Mesenchymal stem cell (in vitro differentiated cells and primary cell): ENCODE measurements at regions not wholly inside any gene's neighbourhood (a gene's known extent, or its start where the extent isn't known, plus 50 kb on each side); places are given as distances from the start of the nearest gene placed in this dataset.

Source experiments
- DNase-seq: peaks from one replicate; pipeline ENCODE4 v3.0.0-alpha.2; 2013
- H2AFZ ChIP-seq: one replicate; pipeline ENCODE4 v1.6.1; 2013; ENCODE audit warnings: low read depth, mild to moderate bottlenecking, control low read depth, inconsistent platforms, low read length, moderate library complexity
- H2AK5ac ChIP-seq: 2 replicates; pipeline ENCODE4 v1.6.1; 2013; ENCODE audit warnings: low read length, moderate library complexity, mild to moderate bottlenecking, inconsistent platforms; ENCODE audit not compliant: severe bottlenecking
- H2BK120ac ChIP-seq: one replicate; pipeline ENCODE4 v1.6.1; 2013; ENCODE audit warnings: low read depth, mild to moderate bottlenecking, inconsistent platforms, low read length, moderate library complexity
- H2BK12ac ChIP-seq, 2 experiments: one replicate each; pipeline ENCODE4 v1.6.1; 2013; ENCODE audit warnings: inconsistent platforms in 2 of 2, low read length in 2 of 2, mild to moderate bottlenecking in 2 of 2, moderate library complexity in 2 of 2, control low read depth in 1 of 2
- H2BK15ac ChIP-seq: one replicate; pipeline ENCODE4 v1.6.1; 2013; ENCODE audit warnings: mild to moderate bottlenecking, low read depth, inconsistent platforms; ENCODE audit not compliant: poor library complexity, severe bottlenecking
- H2BK5ac ChIP-seq: 2 replicates; pipeline ENCODE4 v1.6.1; 2013; ENCODE audit warnings: low read depth, mild to moderate bottlenecking, low read length, control low read depth, inconsistent platforms; ENCODE audit not compliant: poor library complexity, severe bottlenecking
- H3K14ac ChIP-seq, 2 experiments: one replicate each; pipeline ENCODE4 v1.6.1; 2013; ENCODE audit warnings: inconsistent platforms in 2 of 2, low read length in 2 of 2, control low read depth in 1 of 2, mild to moderate bottlenecking in 1 of 2, moderate library complexity in 1 of 2
- H3K18ac ChIP-seq, 2 experiments: one replicate each; pipeline ENCODE4 v1.6.1; 2013; ENCODE audit warnings: inconsistent platforms in 2 of 2, low read length in 2 of 2, control low read depth in 1 of 2, low read depth in 1 of 2, mild to moderate bottlenecking in 1 of 2
- H3K23ac ChIP-seq, 2 experiments: one replicate each; pipeline ENCODE4 v1.6.1; 2013; ENCODE audit warnings: inconsistent platforms in 2 of 2, low read length in 2 of 2, mild to moderate bottlenecking in 2 of 2, moderate library complexity in 2 of 2, control low read depth in 1 of 2
- H3K27ac ChIP-seq: 2 replicates; pipeline ENCODE4 v1.5.1; 2013; ENCODE audit warnings: mild to moderate bottlenecking, moderate library complexity, low read length, control low read depth, inconsistent platforms; ENCODE audit not compliant: poor library complexity, severe bottlenecking
- H3K27me3 ChIP-seq, 2 experiments: 2 replicates each; pipeline versions ENCODE4 v1.6.1 to v1.7.0; 2013; ENCODE audit warnings: low read length in 2 of 2, mild to moderate bottlenecking in 2 of 2, moderate library complexity in 2 of 2, control low read depth in 1 of 2, inconsistent platforms in 1 of 2; ENCODE audit not compliant: control insufficient read depth in 1 of 2, insufficient read depth in 1 of 2
- H3K36me3 ChIP-seq, 2 experiments: 2 replicates each; pipeline versions ENCODE4 v1.6.1 to v1.7.0; 2013; ENCODE audit warnings: low read length in 2 of 2, control low read depth in 1 of 2, inconsistent platforms in 1 of 2, low read depth in 1 of 2, mild to moderate bottlenecking in 1 of 2; ENCODE audit not compliant: insufficient read depth in 2 of 2, control insufficient read depth in 1 of 2
- H3K4ac ChIP-seq, 2 experiments: one replicate each; pipeline ENCODE4 v1.6.1; 2013; ENCODE audit warnings: inconsistent platforms in 2 of 2, low read length in 2 of 2, mild to moderate bottlenecking in 2 of 2, moderate library complexity in 2 of 2, control low read depth in 1 of 2, low read depth in 1 of 2
- H3K4me1 ChIP-seq: 2 replicates; pipeline ENCODE4 v1.6.1; 2013; ENCODE audit warnings: low read depth, low read length, control low read depth; ENCODE audit not compliant: control insufficient read depth, insufficient read depth
- H3K4me2 ChIP-seq: 2 replicates; pipeline ENCODE4 v1.6.1; 2013; ENCODE audit warnings: low read length, mild to moderate bottlenecking, inconsistent platforms; ENCODE audit not compliant: poor library complexity, severe bottlenecking
- H3K4me3 ChIP-seq, 2 experiments: 2 replicates each; pipeline versions ENCODE4 v1.5.1 to v1.7.0; 2013; ENCODE audit warnings: low read length in 2 of 2, mild to moderate bottlenecking in 2 of 2, control low read depth in 1 of 2, low read depth in 1 of 2; ENCODE audit not compliant: insufficient read depth in 1 of 2
- H3K79me1 ChIP-seq: replicated peaks from 2 replicates; pipeline ENCODE4 v1.6.1; 2013; ENCODE audit warnings: mild to moderate bottlenecking, control low read depth, low read length, inconsistent platforms; ENCODE audit not compliant: poor library complexity, severe bottlenecking
- H3K9ac ChIP-seq: 2 replicates; pipeline ENCODE4 v1.7.0; 2013; ENCODE audit warnings: mild to moderate bottlenecking, low read length, moderate library complexity
- H3K9me3 ChIP-seq: 2 replicates; pipeline ENCODE4 v1.7.0; 2013; ENCODE audit warnings: mild to moderate bottlenecking, low read length; ENCODE audit not compliant: control insufficient read depth
- H4K8ac ChIP-seq: one replicate; pipeline ENCODE4 v1.6.1; 2013; ENCODE audit warnings: inconsistent platforms, mild to moderate bottlenecking, low read length, moderate library complexity
- H4K91ac ChIP-seq: one replicate; pipeline ENCODE4 v1.6.1; 2013; ENCODE audit warnings: mild to moderate bottlenecking, low read length, inconsistent platforms
- WGBS: methylation state at CpG from one replicate; pipeline ENCODE4 v1.1.7; 2013; ENCODE audit warnings: mixed read lengths; 5-methylcytosine and 5-hydroxymethylcytosine counted together

DNA sequence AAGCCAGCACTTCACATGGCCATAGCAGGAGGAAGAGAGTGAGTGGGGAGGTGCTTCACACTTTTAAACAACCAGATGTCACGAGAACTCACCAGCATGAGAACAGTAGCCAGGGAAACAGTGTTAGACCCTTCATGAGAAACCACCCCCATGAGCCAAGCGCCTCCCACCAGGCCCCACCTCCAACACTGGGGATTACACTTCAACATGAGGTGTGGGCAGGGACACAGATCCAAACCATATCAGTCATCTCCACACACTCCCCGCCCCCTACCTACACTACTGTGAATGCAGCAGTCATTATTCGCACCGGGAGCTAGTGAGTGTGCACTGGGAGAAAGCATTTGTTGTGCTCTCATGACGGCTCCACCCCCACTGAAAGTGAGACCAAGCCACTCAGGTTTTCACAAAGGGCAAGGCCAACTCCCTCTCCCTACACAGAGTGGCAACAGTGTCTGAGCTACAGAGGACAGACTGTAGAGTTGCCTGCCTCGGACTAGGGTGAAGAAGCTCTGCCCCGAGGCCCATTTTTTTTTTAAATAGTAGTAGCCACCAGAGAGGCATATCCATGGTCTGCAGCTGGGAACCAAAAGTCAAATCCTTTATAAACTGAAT lies 125.6 kb downstream of the BARHL2 start:
- Histone ChIP-seq H4K91ac (no peak overlapping the region), H3K4ac (no peak overlapping the region), H3K4me1 (no peaks in the 10 kb centered on the region), H3K36me3 (no peaks in the 10 kb centered on the region), H3K79me1 (no peaks in the 10 kb centered on the region), H3K9me3 (peaks cover 35% of the 10 kb centered on the region), H2BK120ac (no peak overlapping the region), H3K27me3 (no peaks in the 10 kb centered on the region), H3K4me2 (no peak overlapping the region), H2AFZ (no peak overlapping the region), H3K9ac (no peak overlapping the region), H2AK5ac (no peak overlapping the region), H3K4me3 (no peak overlapping the region), H2BK5ac (no peak overlapping the region), H2BK12ac (no peak overlapping the region), H3K18ac (no peak overlapping the region), H3K27ac (no peak overlapping the region), H3K23ac (no peak overlapping the region), H3K14ac (no peak overlapping the region), H2BK15ac (no peak overlapping the region), H4K8ac (no peak overlapping the region)
- WGBS: 75% methylated on average over 8 of the region's 8 CpGs
- DNase-seq: no peak

DNA sequence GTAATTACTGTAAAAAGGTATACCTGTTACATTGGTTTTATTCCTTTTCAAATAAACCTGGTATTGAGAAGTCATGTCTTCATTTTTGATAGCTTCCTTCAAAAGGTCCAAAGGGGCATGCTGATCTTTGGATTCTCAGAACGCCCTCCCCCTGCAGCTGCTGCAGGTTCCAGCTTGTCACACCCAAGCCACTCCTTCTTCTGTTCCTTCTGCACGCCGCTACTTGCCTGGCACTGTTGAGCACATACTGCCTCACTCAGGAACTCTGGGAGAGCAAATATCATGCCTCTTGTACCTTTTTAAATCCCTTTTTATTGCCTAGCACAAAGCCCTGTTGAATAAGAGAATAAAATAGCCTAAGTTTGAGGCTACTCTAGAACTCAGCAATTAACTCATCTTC lies 136.9 kb downstream of the BARHL2 start:
- H3K4ac ChIP-seq: no peak overlapping the region
- H2BK12ac ChIP-seq: no peak overlapping the region
- H3K14ac ChIP-seq: no peak overlapping the region
- peaks cover 0 to 25% of the 10 kb centered on the region in 2 experiments for H3K27me3 ChIP-seq
- no peak overlapping the region for H4K91ac ChIP-seq
- no peak for DNase-seq
- no peak overlapping the region for H2AK5ac ChIP-seq
- H3K4me1 ChIP-seq: no peaks in the 10 kb centered on the region
- H3K9me3 ChIP-seq: no peaks in the 10 kb centered on the region
- no peak overlapping the region for H4K8ac ChIP-seq
- no peak overlapping the region for H3K4me2 ChIP-seq
- no peak overlapping the region for H2AFZ ChIP-seq
- no peak overlapping the region for H3K27ac ChIP-seq
- no peak overlapping the region for H2BK15ac ChIP-seq
- no peak overlapping the region for H2BK120ac ChIP-seq
- H2BK5ac ChIP-seq: no peak overlapping the region
- no peak overlapping the region for H3K23ac ChIP-seq
- H3K36me3 ChIP-seq: no peaks in the 10 kb centered on the region
- no peaks in the 10 kb centered on the region for H3K79me1 ChIP-seq
- no peak overlapping the region for H3K18ac ChIP-seq
- WGBS: 59% methylated on average over 3 of the region's 3 CpGs
- H3K9ac ChIP-seq: no peak overlapping the region
- no peak overlapping the region for H3K4me3 ChIP-seq

DNA sequence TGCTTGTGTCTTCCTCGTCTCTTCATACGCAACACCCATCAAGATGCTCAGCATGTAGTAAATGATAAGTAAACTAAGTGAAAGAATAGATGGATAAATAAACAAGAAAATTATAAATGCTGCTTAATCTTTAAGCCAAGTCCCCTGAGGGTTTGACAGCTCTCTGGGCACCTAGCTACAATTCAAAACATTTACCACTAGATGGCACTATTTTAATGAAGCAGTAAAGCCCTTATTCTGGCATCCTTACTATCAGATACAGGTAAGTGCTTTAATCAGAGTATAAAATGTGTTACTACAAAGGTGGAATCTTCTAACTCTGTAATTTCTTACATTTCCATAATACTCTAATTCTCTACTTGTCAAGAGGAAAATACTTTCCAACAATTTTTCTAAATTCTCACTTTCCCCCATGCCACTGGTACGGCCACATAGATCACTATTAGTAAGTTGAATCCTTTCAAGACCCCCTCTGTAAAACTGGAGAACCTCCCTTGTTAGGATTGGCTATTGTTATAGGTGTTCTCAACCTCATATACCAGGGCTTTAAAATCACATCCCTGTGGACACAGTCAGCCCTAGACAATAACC lies 137.8 kb downstream of the BARHL2 start:
- Histone ChIP-seq H4K91ac (no peak overlapping the region), H3K4me2 (no peak overlapping the region), H3K27me3 (peaks cover 0 to 25% of the 10 kb centered on the region in 2 experiments), H2BK5ac (no peak overlapping the region), H3K4me1 (no peaks in the 10 kb centered on the region), H3K14ac (no peak overlapping the region), H2AFZ (no peak overlapping the region), H3K18ac (no peak overlapping the region), H3K27ac (no peak overlapping the region), H4K8ac (no peak overlapping the region), H2AK5ac (no peak overlapping the region), H3K36me3 (no peaks in the 10 kb centered on the region), H3K9ac (no peak overlapping the region), H2BK12ac (no peak overlapping the region), H3K23ac (no peak overlapping the region), H2BK15ac (no peak overlapping the region), H3K4me3 (no peak overlapping the region), H2BK120ac (no peak overlapping the region), H3K79me1 (no peaks in the 10 kb centered on the region), H3K9me3 (no peaks in the 10 kb centered on the region), H3K4ac (no peak overlapping the region)
- peak; percentile 33 for DNase-seq
- WGBS: 71% methylated on average over 1 of the region's 3 CpGs

DNA sequence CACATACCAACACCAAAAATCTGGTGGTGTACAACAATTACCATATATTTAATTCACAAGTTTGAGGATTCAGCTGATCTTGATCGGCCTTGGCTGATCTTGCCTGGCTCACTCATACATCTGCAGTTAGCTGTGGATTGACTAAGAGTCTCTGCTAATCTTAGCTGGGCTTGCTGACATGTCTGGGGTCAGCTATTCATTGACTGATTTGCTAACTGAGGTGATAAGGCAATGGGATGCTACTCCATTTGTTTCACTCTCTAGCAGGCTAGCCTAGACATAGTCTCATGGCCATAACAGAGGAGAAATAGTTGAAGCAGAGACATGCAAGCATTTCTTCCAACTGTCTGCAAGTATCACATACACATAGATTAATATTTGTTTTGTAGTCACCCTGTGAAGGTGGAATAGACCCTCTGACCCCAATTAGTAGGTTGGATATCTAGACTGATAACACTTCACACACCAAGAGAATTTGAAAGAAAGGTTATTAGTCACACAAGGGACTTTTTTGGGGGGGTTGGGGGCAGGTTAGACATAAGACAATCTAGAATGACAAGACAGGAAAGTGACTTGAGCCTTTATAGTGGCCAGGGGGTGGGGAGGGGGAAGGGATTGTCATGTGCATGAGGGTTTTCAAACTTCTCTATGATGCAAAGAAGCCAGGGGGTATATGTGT lies 142.3 kb downstream of the BARHL2 start:
- Histone ChIP-seq H3K4ac (no peak overlapping the region), H3K9ac (no peak overlapping the region), H3K4me3 (no peak overlapping the region), H3K79me1 (no peaks in the 10 kb centered on the region), H2AFZ (no peak overlapping the region), H4K8ac (no peak overlapping the region), H4K91ac (no peak overlapping the region), H2BK120ac (no peak overlapping the region), H2BK5ac (no peak overlapping the region), H3K18ac (no peak overlapping the region), H3K9me3 (no peaks in the 10 kb centered on the region), H3K27ac (no peak overlapping the region), H3K36me3 (no peaks in the 10 kb centered on the region), H2BK15ac (no peak overlapping the region), H2BK12ac (no peak overlapping the region), H3K27me3 (peaks cover 0 to 17% of the 10 kb centered on the region in 2 experiments), H3K23ac (no peak overlapping the region), H3K14ac (no peak overlapping the region), H2AK5ac (no peak overlapping the region), H3K4me2 (no peak overlapping the region), H3K4me1 (no peaks in the 10 kb centered on the region)
- DNase-seq: no peak
- WGBS: 57% methylated on average over 1 of the region's 1 CpG
